Fibroblast of the aortic adventitia (primary cell): ENCODE measurements at regions not wholly inside any gene's neighbourhood (a gene's known extent, or its start where the extent isn't known, plus 50 kb on each side); places are given as distances from the start of the nearest gene placed in this dataset.

ENCODE experiments used
- DNase-seq: peaks from one replicate; pipeline ENCODE4 v3.0.0-alpha.2; 2010; ENCODE audit warnings: low read depth
- H3K4me3 ChIP-seq: 2 replicates; pipeline ENCODE4 v1.5.1; 2011; ENCODE audit warnings: low read depth, mild to moderate bottlenecking, control low read depth, low read length, moderate library complexity
- TF ChIP-seq, protein P1 (sequence below): IDR thresholded peaks from 2 replicates; pipeline ENCODE4 v1.5.1; 2011; ENCODE audit warnings: mild to moderate bottlenecking, low read length, control low read depth, inconsistent platforms; ENCODE audit not compliant: insufficient read depth

DNA sequence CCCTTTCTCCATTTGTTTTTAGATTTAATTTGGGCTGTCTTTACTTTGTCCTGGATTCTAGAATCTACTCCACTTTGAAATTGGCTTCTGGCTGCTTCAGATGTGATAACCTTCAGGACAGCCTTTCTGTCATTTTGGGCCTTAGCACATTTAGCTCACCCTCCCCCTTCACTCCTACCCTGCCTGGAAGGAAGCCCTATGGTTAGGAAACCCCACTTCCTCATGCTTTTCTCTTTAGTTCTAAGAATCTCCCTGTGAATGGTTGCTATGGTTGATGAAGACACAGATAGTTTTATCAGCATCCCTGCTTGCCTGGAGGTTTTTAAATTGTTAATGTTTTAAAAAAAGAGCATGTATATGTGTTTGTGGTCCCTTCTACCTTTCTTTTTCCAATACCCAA lies 100.7 kb upstream of the PTPN13 start:
- peak; percentile 49 for DNase-seq
- TF ChIP-seq, protein P1, sequence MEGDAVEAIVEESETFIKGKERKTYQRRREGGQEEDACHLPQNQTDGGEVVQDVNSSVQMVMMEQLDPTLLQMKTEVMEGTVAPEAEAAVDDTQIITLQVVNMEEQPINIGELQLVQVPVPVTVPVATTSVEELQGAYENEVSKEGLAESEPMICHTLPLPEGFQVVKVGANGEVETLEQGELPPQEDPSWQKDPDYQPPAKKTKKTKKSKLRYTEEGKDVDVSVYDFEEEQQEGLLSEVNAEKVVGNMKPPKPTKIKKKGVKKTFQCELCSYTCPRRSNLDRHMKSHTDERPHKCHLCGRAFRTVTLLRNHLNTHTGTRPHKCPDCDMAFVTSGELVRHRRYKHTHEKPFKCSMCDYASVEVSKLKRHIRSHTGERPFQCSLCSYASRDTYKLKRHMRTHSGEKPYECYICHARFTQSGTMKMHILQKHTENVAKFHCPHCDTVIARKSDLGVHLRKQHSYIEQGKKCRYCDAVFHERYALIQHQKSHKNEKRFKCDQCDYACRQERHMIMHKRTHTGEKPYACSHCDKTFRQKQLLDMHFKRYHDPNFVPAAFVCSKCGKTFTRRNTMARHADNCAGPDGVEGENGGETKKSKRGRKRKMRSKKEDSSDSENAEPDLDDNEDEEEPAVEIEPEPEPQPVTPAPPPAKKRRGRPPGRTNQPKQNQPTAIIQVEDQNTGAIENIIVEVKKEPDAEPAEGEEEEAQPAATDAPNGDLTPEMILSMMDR: no peak
- no peak overlapping the region for H3K4me3 ChIP-seq

DNA sequence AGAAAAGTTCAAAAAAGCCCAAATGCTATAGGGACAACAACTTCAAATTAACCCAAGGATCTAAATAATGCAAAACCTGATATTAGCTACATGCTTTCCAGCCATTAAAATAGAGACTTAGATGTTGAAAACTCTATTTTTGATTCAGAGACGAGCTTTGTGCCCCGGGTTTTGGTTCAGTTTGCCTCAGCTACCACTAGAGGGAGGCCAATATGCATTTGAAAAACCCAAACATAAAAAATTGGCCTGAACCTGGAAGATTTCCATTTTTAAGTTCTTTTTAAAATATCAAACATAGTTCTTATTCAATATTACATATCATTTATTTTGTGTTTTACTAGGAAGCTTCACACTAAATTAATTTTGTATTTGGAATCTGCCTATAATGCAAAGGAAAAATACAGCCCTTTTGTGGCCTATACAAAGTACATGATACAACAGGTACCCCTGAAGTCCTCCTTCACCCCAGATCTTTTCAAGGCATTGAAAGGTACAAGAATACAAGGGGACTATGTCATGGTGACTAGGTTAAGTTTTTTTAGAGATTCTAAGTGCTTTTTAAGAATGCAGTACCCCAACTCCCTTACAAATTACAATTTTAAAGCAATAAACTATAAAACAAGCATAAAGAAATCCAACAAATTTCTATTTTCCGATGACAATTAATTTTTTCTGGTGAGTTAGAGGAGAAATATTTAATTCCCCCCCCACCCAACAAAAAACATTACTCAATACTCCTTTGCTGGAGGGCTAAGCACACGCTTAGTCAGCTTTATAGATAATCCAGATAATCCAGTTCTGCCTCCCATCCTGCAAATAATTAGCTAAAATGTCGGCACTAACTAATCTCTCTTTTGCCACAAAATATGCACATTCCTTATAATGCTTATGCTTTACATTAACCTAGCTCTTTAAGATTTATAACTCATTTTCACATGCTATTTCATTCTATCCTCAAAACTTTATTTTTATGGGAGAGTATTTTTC lies 97.7 kb upstream of the PTPN13 start:
- DNase-seq: peak; percentile 77
- TF ChIP-seq, protein P1: peak; percentile 96
- H3K4me3 ChIP-seq: no peak overlapping the region

DNA sequence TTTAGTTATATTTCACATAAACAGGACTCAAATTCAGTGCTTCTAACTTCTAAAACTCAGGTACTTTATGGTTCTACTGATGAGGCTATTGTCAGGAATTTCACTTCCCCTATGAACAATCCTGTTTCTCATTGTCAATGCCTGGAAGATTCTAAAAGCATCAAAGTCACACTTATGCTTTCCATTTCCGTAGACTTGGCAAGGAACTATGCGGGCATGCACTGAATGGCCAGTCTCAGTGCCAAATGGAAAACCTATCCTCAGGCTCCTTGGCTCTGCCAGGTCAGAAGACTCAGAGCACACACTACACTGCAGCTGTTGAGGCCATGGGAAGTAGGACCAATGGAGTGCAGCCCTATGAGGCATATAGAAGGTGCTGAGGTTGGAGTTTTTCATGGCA lies 97.0 kb upstream of the PTPN13 start:
- no peak overlapping the region for H3K4me3 ChIP-seq
- TF ChIP-seq, protein P1: no peak
- peak; percentile 34 for DNase-seq

GRCh38 chr4:86497980-86498862 lies 95.9 kb upstream of the PTPN13 start:
- no peak overlapping the region for H3K4me3 ChIP-seq
- peak; percentile 74 for DNase-seq
- TF ChIP-seq, protein P1: peak; percentile 91

GRCh38 chr4:86498863-86499166 lies 95.3 kb upstream of the PTPN13 start:
- TF ChIP-seq, protein P1: no peak
- no peak for DNase-seq

GRCh38 chr4:86500527-86500926 lies 93.6 kb upstream of the PTPN13 start:
- DNase-seq: no peak
- TF ChIP-seq, protein P1: no peak

More at GRCh38 chr4:86498863-86499166, 95.3 kb upstream of the PTPN13 start:
- no peak overlapping the region for H3K4me3 ChIP-seq

More at GRCh38 chr4:86500527-86500926, 93.6 kb upstream of the PTPN13 start:
- no peak overlapping the region for H3K4me3 ChIP-seq
